Astrocyte of the cerebellum (primary cell): ENCODE measurements at regions not wholly inside any gene's neighbourhood (a gene's known extent, or its start where the extent isn't known, plus 50 kb on each side); places are given as distances from the start of the nearest gene placed in this dataset.
A peak's percentile ranks its signal among the peaks of the same experiment; 100 is the strongest.
"Not testable (repeated sequence)": the region's sequence is repeated elsewhere in the genome, so short reads cannot be mapped to it uniquely, and the experiment has no call there.

ENCODE experiments used
- DNase-seq: peaks from one replicate; pipeline ENCODE4 v3.0.0-alpha.2; 2011; ENCODE audit warnings: low read depth
- H3K4me3 ChIP-seq: 2 replicates; pipeline ENCODE4 v1.5.1; 2011; ENCODE audit warnings: mild to moderate bottlenecking, low read depth, low read length, moderate library complexity
- CTCF ChIP-seq: IDR thresholded peaks from 2 replicates; pipeline ENCODE4 v1.5.1; 2012; ENCODE audit warnings: low read length, low read depth, moderate library complexity, mild to moderate bottlenecking; ENCODE audit errors: missing control alignments
- in situ Hi-C: cut with HindIII; loops from 2 replicates; pipeline ENCODE4 v1.10.0; 2017; ENCODE audit warnings: low sequenced_read_pairs

GRCh38 chr5:112534611-112535255 lies 115.7 kb upstream of the EPB41L4A start:
- no peak overlapping the region for H3K4me3 ChIP-seq
- in situ Hi-C loops = no loop called here
- no peak for TF ChIP-seq CTCF
- no peak for DNase-seq

DNA sequence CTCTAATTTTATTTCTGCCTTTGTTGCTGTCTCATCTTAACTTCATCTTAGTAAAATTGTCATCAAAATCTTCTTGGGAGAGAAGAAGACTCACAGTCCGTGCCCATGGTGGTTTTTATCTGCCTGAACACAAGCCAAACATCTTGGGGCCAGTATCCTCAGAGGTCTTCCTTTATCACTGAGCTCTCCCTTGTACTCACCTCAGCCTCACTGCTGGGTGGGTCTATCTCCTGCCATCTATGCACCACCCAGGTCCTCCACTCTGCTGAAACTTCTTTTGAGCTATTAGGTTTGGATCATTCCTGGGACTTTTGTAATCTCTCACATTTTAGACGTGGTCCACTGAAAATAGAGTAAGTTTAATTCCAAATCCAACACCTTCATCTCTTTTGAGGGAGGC lies 116.3 kb upstream of the EPB41L4A start:
- in situ Hi-C loops = no loop called here

GRCh38 chr5:112544558-112544957 lies 125.5 kb upstream of the EPB41L4A start:
- in situ Hi-C loops, DNase-seq, H3K4me3 ChIP-seq: not testable (repeated sequence)

More for the DNA sequence above, 116.3 kb upstream of the EPB41L4A start:
- no peak for DNase-seq
- no peak overlapping the region for H3K4me3 ChIP-seq
- TF ChIP-seq CTCF = no peak

DNA sequence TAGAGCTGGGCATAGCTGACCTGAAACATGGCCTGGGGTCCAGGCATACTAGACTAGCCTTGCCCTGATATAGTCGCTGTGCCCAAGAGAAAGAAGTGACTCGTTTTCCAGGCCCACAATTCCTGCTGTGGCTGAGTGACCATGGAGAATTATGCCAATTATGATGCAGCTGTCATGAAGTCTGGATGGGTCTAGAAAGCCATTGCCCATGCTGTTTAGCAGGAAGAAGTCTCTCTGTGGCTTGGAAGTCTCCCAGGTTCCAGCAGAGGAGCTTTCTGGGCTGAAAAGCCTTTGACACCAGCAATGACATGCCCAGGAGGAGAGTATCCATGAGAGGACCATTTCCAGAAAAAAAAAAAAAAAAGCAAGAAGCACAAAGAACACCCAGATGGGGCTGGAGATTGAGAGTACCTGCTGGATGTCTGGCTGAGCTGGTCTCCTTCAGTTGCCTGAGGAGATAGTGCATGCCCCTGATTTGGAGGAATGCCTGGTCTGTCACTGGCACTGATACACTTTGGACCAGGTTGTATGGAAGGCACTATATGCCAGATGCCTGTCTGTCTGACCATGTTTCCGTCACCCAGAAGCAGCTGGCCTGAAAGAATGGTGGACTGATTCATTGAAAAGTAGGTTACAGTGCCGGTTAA lies 128.0 kb upstream of the EPB41L4A start:
- DNase-seq = no peak
- no peak for TF ChIP-seq CTCF
- in situ Hi-C loops = no loop called here
- H3K4me3 ChIP-seq = no peak overlapping the region

GRCh38 chr5:112548246-112548881 lies 129.3 kb upstream of the EPB41L4A start:
- DNase-seq = peak; percentile 54
- in situ Hi-C loops = no loop called here

DNA sequence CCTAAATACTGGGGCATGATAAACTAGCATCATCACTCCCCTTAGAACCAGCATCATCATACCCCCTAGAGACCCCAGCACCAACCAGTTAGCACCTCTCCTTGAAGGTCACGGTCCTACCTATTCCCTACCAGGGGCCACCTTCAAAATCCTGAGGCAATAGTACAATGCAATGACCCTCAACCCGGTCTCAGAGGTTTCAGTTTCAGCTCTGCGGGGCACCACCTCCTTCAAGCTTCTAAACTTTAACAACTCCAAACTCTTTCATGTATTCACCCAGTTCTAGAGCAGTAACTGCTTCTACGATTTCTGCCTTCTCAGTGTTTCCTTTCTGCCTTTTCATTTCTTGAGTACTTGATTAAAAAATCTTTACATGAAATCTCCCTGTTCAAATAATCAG lies 130.1 kb upstream of the EPB41L4A start:
- in situ Hi-C loops = no loop called here

More at GRCh38 chr5:112548246-112548881, 129.3 kb upstream of the EPB41L4A start:
- H3K4me3 ChIP-seq = no peak overlapping the region
- TF ChIP-seq CTCF = no peak

More for the DNA sequence above, 130.1 kb upstream of the EPB41L4A start:
- no peak overlapping the region for H3K4me3 ChIP-seq
- DNase-seq = no peak
- TF ChIP-seq CTCF = no peak
